Gastroesophageal sphincter (tissue), 4 donors: ENCODE measurements at regions not wholly inside any gene's neighbourhood (a gene's known extent, or its start where the extent isn't known, plus 50 kb on each side); places are given as distances from the start of the nearest gene placed in this dataset.

ENCODE experiments used
- ATAC-seq: fragments of 150-250 bp; one replicate; pipeline ENCODE4 v1.9.1; 2016; ENCODE audit warnings: mild to moderate bottlenecking, moderate library complexity
- H3K27ac ChIP-seq, 4 donors: fragments of 200-600 bp; sonication (generic) in 3 of 4; 1 replicate in 3 of 4; 2 replicates in 1 of 4; pipeline ENCODE4 v1.5.1; 2016 to 2019
- H3K27me3 ChIP-seq: fragments of 200-600 bp; sonication (generic); one replicate; pipeline ENCODE4 v1.5.1; 2019
- H3K36me3 ChIP-seq, 2 donors: fragments of 200-600 bp; sonication (generic); one replicate each; pipeline ENCODE4 v1.5.1; 2019; ENCODE audit warnings: control low read depth in 1 of 2
- H3K4me1 ChIP-seq, 3 donors: fragments of 200-600 bp; sonication (generic); 1 replicate in 2 of 3; 2 replicates in 1 of 3; pipeline ENCODE4 v1.5.1; 2016 to 2019; ENCODE audit warnings: control low read depth in 2 of 3
- H3K4me3 ChIP-seq, 2 donors: fragments of 200-600 bp; sonication (generic); one replicate each; pipeline ENCODE4 v1.5.1; 2019; ENCODE audit warnings: mild to moderate bottlenecking in 1 of 2, moderate library complexity in 1 of 2
- H3K9me3 ChIP-seq, 3 donors: fragments of 200-600 bp; sonication (generic); one replicate each; pipeline ENCODE4 v1.5.1; 2017 to 2019; ENCODE audit warnings: control low read depth in 2 of 3
- EP300 ChIP-seq: sonication (generic); formaldehyde crosslinking; IDR thresholded peaks from one replicate; pipeline ENCODE4 v1.6.1; 2017; ENCODE audit warnings: antibody characterized with exemption, mild to moderate bottlenecking
- POLR2A ChIP-seq, 2 donors: fragments of 450-650 bp; IDR thresholded peaks; one replicate each; pipeline ENCODE4 v1.6.1; 2017; ENCODE audit warnings: antibody characterized with exemption in 2 of 2, mild to moderate bottlenecking in 2 of 2, moderate library complexity in 1 of 2
- POLR2AphosphoS5 ChIP-seq: sonication (generic); formaldehyde crosslinking; IDR thresholded peaks from one replicate; pipeline ENCODE4 v1.6.1; 2017; ENCODE audit warnings: antibody characterized with exemption
- WGBS, 2 donors: methylation state at CpG; one replicate each; pipeline ENCODE4 v1.1.5; 2018; ENCODE audit warnings: low coverage in 1 of 2; 5-methylcytosine and 5-hydroxymethylcytosine counted together
- TF ChIP-seq, protein P1 (sequence below), 4 experiments: fragments of 200-600 bp in 2 of 4; fragments of 450-650 bp in 2 of 4; sonication (generic) in 1 of 4; IDR thresholded peaks; one replicate each; pipeline ENCODE4 v1.5.1; 2017 to 2019; ENCODE audit warnings: antibody characterized with exemption in 4 of 4, mild to moderate bottlenecking in 2 of 4, moderate library complexity in 2 of 4

DNA sequence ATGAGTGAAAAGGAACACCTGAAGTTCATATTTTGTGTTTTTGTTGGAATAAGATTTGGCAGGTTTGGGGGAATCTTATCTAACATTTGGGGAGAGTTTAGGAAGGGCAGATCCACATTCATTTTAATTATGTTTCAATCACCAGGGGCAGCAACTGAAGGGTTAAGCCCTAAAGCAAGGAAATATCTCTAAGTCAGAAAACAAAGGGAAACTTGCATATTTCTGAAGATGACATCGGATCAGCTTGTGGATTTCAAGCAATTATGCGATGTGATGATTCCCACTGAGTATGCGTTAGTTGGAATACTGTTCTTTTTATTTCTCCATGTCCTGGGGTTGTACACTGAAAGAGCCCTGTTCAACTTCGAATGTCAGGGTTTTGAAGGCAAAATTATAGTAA lies 59.8 kb upstream of the NFIB start:
- no peaks in the 10 kb centered on the region for H3K36me3 ChIP-seq
- no peak overlapping the region for H3K4me3 ChIP-seq
- no peaks in the 10 kb centered on the region for H3K9me3 ChIP-seq
- ATAC-seq, result no peak
- WGBS, 2 donors, result 31 to 37% methylated on average over 4 of the region's 4 CpGs
- peak overlapping the region; percentile 38 to 66 (median 48) for H3K27ac ChIP-seq
- peaks cover 7 to 22% (median 14%) of the 10 kb centered on the region in 3 donors for H3K4me1 ChIP-seq
- H3K27me3 ChIP-seq, result no peaks in the 10 kb centered on the region
- TF ChIP-seq EP300, result no peak
- TF ChIP-seq, protein P1, sequence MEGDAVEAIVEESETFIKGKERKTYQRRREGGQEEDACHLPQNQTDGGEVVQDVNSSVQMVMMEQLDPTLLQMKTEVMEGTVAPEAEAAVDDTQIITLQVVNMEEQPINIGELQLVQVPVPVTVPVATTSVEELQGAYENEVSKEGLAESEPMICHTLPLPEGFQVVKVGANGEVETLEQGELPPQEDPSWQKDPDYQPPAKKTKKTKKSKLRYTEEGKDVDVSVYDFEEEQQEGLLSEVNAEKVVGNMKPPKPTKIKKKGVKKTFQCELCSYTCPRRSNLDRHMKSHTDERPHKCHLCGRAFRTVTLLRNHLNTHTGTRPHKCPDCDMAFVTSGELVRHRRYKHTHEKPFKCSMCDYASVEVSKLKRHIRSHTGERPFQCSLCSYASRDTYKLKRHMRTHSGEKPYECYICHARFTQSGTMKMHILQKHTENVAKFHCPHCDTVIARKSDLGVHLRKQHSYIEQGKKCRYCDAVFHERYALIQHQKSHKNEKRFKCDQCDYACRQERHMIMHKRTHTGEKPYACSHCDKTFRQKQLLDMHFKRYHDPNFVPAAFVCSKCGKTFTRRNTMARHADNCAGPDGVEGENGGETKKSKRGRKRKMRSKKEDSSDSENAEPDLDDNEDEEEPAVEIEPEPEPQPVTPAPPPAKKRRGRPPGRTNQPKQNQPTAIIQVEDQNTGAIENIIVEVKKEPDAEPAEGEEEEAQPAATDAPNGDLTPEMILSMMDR (IDR thresholded peaks at IDR 0.05), result no peak
- TF ChIP-seq POLR2A (IDR thresholded peaks at IDR 0.05), result no peak
- TF ChIP-seq POLR2AphosphoS5, result no peak

DNA sequence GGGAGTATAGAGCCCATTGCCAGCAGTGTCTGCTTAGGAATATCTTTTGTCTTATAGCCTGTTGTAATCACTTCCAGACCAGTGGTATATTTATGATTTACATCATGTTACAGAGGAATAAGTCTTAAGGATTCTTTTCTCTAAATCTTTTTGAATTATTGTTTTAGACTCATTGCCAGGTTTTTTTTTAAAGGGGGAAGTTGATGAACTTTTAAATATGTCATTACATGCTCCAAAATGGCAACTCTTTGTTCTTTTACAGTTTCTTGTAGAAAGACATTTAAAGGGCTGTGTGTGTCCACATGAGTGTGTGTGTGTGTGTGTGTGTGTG lies 59.4 kb upstream of the NFIB start:
- Histone ChIP-seq H3K4me3 (no peak overlapping the region), H3K27me3 (no peaks in the 10 kb centered on the region), H3K9me3 (no peaks in the 10 kb centered on the region), H3K36me3 (no peaks in the 10 kb centered on the region), H3K4me1 (peaks cover 7 to 22% (median 14%) of the 10 kb centered on the region in 3 donors), H3K27ac (peak overlapping the region; percentile 38 to 66 (median 48))
- ATAC-seq, result no peak
- TF ChIP-seq, protein P1 (IDR thresholded peaks at IDR 0.05), result no peak
- TF ChIP-seq POLR2A (IDR thresholded peaks at IDR 0.05) (no peak), EP300 (no peak), POLR2AphosphoS5 (no peak)

DNA sequence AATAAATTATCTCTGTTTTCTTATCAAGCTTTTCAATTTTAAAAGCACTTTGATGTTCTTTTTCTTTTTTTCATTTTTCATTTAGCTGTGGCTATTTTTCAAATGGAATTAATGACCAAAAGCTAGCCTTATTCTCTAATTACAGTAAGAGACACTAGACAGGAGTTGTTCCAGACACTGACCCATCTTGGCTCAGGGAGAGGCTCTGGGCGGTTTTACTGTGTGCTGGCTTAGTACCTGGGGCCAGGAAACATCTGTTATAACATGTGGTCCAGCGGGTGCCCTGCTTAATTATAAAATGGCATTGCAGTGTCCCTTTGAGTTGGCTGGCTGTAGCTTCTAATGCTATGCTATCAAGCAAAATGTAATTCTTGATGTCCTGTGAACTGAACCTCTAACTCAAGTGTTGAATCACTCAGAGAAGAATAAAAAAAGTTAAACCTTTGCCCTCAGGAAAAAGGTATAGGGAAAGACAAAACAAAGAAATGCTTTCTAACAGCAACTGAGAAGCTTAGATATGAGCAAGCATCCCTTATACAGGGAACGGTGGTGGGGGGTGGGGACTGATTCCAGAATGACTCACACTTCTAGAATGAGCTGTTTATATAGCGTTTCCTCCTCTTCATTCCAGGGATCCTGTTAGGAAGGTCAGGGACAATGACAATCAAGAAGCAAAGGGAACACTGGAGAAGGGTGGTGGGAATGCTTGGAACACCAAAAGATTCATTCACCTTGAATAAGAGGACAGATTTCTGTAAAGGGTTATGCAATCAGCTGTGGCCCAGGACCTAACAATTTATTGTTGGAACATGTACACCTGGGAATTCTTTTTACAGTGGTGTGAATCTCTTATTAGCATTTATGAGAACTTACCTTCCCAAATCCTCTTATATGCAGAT lies 58.7 kb upstream of the NFIB start:
- Histone ChIP-seq H3K9me3 (no peaks in the 10 kb centered on the region), H3K4me1 (peaks cover 7 to 22% (median 14%) of the 10 kb centered on the region in 3 donors), H3K27ac (peak overlapping the region in 3 of 4 donors; percentile 38 to 66 (median 44)), H3K27me3 (no peaks in the 10 kb centered on the region), H3K36me3 (no peaks in the 10 kb centered on the region), H3K4me3 (no peak overlapping the region)
- TF ChIP-seq POLR2A (IDR thresholded peaks at IDR 0.05), result no peak
- peak; percentile 78 for TF ChIP-seq POLR2AphosphoS5
- WGBS, 2 donors, result 8 to 12% methylated on average over 4 of the region's 4 CpGs
- peak; percentile 87 for ATAC-seq

DNA sequence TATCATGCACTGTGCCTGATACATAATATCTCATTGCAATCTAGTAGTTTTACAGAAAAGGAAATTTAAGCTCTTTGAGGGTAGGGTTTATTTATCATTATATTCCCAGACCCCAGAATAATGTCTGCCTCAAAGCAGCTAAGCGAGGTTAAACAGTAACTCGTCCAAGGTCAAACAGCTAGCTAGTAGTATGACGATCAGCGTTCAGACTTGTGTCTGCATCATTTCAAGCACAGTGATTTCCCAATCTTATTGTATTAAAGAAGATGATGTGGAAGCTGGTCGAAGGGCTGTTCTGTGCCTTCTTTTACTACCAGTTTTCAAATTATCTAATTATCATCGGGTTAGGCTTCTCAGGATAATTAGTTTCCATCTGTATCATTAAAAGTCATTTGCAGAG lies 55.1 kb upstream of the NFIB start:
- TF ChIP-seq EP300 (no peak), POLR2AphosphoS5 (no peak), POLR2A (IDR thresholded peaks at IDR 0.05) (no peak)
- TF ChIP-seq, protein P1 (IDR thresholded peaks at IDR 0.05), result no peak

DNA sequence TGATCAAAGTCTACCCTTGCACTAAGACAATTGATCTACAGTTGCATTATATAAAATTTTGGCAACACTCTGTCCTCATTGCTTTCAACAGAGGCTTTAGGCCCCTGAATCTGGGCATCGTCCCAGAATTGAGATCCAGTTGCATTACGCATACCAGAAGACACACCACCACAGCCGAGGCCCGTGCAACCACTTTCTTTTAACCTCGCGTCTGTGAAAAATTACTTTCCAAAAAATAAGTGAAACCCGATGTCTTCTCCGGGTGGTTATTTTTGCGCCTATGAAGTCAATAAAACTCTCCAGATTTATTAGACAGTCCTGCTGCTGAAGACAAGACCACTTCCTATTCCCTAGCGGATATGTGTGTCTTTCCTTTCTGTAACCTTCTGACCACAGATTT lies 52.1 kb upstream of the NFIB start:
- H3K36me3 ChIP-seq, result no peaks in the 10 kb centered on the region
- 26 to 41% methylated on average over 9 to 10 of the region's 10 CpGs for WGBS, 2 donors
- H3K27me3 ChIP-seq, result no peaks in the 10 kb centered on the region
- peak overlapping the region in 3 of 4 donors; percentile 13 to 56 (median 46) for H3K27ac ChIP-seq
- peak; percentile 54 for ATAC-seq
- H3K4me1 ChIP-seq, result peaks cover 0 to 30% (median 0%) of the 10 kb centered on the region in 3 donors
- H3K9me3 ChIP-seq, result no peaks in the 10 kb centered on the region
- H3K4me3 ChIP-seq, result no peak overlapping the region
- TF ChIP-seq POLR2AphosphoS5, result no peak
- TF ChIP-seq, protein P1 (IDR thresholded peaks at IDR 0.05), result no peak
- no peak for TF ChIP-seq POLR2A (IDR thresholded peaks at IDR 0.05)
- no peak for TF ChIP-seq EP300

More for the DNA sequence above, 55.1 kb upstream of the NFIB start:
- Histone ChIP-seq H3K4me1 (peaks cover 7 to 36% (median 14%) of the 10 kb centered on the region in 3 donors), H3K9me3 (no peaks in the 10 kb centered on the region), H3K36me3 (no peaks in the 10 kb centered on the region), H3K27me3 (no peaks in the 10 kb centered on the region), H3K4me3 (no peak overlapping the region), H3K27ac (no peak overlapping the region)
- 96 to 97% methylated on average over 6 of the region's 6 CpGs for WGBS, 2 donors
- no peak for ATAC-seq
